Progenitor cell of endocrine pancreas (in vitro differentiated cells): ENCODE measurements at regions not wholly inside any gene's neighbourhood (a gene's known extent, or its start where the extent isn't known, plus 50 kb on each side); places are given as distances from the start of the nearest gene placed in this dataset.

Source experiments
- DNase-seq: peaks from one replicate; pipeline ENCODE4 v3.0.0; 2021; ENCODE audit warnings: low spot score; ENCODE audit not compliant: unreplicated experiment
- H3K27ac Mint-ChIP-seq: 2 replicates; pipeline ENCODE4 v1.8.0; 2021; ENCODE audit warnings: mild to moderate bottlenecking, moderate library complexity, mixed read lengths
- H3K27me3 Mint-ChIP-seq: 2 replicates; pipeline ENCODE4 v1.8.0; 2021; ENCODE audit warnings: mixed read lengths
- H3K36me3 Mint-ChIP-seq: 2 replicates; pipeline ENCODE4 v1.8.0; 2022; ENCODE audit warnings: mixed read lengths; ENCODE audit not compliant: insufficient read depth
- H3K4me1 Mint-ChIP-seq: 2 replicates; pipeline ENCODE4 v1.8.0; 2021; ENCODE audit warnings: low read depth, mixed read lengths
- H3K4me3 Mint-ChIP-seq: 2 replicates; pipeline ENCODE4 v1.8.0; 2021; ENCODE audit warnings: low read depth, mild to moderate bottlenecking, moderate library complexity, mixed read lengths
- H3K9me3 Mint-ChIP-seq: 2 replicates; pipeline ENCODE4 v1.8.0; 2021; ENCODE audit warnings: low read depth, mixed read lengths
- TF ChIP-seq, protein P1 (sequence below): fragments of 200-600 bp; sonication (generic); IDR thresholded peaks from one replicate; pipeline ENCODE4 v1.5.0; 2021; ENCODE audit warnings: antibody characterized with exemption, mild to moderate bottlenecking; ENCODE audit not compliant: unreplicated experiment

DNA sequence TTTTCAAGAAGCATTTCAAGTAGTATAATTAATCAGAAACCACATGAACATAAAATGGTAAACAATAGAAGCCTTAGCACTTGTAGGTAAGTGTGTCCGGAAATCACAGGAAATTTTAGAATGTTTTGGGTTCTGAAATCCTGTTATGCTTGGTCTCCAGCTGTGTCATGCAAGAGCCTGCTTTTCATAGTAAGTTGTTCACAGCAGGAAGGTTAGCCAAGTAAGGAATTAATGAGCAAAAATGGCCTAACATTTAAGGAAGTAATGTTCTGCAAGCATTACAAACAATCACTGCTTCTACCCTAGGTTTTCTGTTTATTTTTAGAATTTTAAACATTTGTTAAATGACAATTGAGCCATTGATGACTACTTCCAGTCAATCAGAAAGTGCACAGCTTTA, 669.5 kb downstream of the SLCO4C1 start:
- Mint-ChIP-seq H3K9me3 (peaks cover 6% of the 10 kb centered on the region), H3K4me1 (peaks cover 11% of the 10 kb centered on the region), H3K27ac (no peak overlapping the region), H3K27me3 (peaks cover 49% of the 10 kb centered on the region), H3K36me3 (no peaks in the 10 kb centered on the region), H3K4me3 (no peak overlapping the region)
- no peak for DNase-seq
- TF ChIP-seq, protein P1, sequence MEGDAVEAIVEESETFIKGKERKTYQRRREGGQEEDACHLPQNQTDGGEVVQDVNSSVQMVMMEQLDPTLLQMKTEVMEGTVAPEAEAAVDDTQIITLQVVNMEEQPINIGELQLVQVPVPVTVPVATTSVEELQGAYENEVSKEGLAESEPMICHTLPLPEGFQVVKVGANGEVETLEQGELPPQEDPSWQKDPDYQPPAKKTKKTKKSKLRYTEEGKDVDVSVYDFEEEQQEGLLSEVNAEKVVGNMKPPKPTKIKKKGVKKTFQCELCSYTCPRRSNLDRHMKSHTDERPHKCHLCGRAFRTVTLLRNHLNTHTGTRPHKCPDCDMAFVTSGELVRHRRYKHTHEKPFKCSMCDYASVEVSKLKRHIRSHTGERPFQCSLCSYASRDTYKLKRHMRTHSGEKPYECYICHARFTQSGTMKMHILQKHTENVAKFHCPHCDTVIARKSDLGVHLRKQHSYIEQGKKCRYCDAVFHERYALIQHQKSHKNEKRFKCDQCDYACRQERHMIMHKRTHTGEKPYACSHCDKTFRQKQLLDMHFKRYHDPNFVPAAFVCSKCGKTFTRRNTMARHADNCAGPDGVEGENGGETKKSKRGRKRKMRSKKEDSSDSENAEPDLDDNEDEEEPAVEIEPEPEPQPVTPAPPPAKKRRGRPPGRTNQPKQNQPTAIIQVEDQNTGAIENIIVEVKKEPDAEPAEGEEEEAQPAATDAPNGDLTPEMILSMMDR = no peak

DNA sequence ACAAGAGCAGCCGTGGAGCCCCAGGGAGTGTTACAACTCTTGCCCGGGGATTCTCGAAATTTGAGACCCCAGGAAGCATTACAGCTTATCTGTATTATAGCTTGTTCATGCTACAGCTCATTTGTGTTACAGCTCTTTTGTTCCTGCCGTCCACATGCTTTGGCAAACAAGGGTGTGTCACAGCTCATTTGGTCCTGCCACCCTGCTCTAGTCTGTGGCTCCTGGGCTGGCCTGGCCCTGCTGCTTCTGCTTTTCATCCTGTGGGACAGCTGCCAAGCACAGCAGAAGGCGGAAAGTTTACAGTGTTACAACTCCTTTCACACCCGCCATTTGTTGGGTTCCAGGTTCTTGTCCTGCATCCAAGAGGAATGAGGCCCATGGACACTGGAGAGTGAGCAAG, 685.0 kb downstream of the SLCO4C1 start:
- no peak overlapping the region for H3K4me3 Mint-ChIP-seq
- H3K4me1 Mint-ChIP-seq = peaks cover 3% of the 10 kb centered on the region
- no peaks in the 10 kb centered on the region for H3K36me3 Mint-ChIP-seq
- peaks cover 12% of the 10 kb centered on the region for H3K27me3 Mint-ChIP-seq
- TF ChIP-seq, protein P1 = no peak
- H3K9me3 Mint-ChIP-seq = no peaks in the 10 kb centered on the region
- DNase-seq = no peak
- H3K27ac Mint-ChIP-seq = no peak overlapping the region

DNA sequence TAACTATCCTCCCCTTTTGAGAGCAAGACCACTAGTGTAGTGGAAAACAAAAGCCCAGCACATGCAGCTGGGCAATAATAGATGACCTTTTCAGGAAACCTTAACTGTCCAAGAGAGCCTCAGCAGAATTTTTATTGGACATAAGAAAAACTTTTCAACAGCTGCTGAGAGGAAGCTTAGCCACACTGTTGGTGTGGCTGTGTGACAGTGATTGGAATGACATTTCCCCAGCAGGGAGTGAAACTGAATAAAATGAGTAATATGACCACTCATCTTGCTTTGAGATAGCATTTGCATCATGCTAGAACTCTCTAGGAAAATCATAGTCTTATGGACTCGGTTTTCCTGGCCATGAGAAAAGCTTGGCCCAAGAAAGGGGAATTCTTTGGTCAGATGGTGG, 687.8 kb downstream of the SLCO4C1 start:
- TF ChIP-seq, protein P1 = no peak
- H3K36me3 Mint-ChIP-seq = no peaks in the 10 kb centered on the region
- no peak overlapping the region for H3K4me3 Mint-ChIP-seq
- peaks cover 3% of the 10 kb centered on the region for H3K4me1 Mint-ChIP-seq
- no peak overlapping the region for H3K27ac Mint-ChIP-seq
- peaks cover 6% of the 10 kb centered on the region for H3K27me3 Mint-ChIP-seq
- no peak for DNase-seq
- H3K9me3 Mint-ChIP-seq = no peaks in the 10 kb centered on the region

DNA sequence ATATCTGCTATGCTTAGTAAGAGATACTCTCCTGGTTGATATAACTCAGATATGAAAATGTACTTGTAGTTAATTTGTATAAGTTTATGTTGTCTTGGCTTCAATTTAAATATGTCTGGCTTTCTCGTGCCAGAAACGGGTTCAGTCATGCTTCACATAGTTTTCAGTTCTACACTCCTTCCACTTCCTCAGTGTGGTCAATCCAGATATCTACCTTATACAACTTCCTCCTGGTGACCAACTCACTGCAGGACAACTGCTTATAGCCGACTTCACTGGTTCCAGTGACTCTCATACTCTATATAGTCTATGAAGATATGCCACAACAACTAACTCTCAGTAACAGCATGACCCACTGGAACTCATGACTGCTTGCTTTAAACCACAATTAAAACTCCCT, 690.4 kb downstream of the SLCO4C1 start:
- Mint-ChIP-seq H3K36me3 (no peaks in the 10 kb centered on the region), H3K27ac (no peak overlapping the region), H3K27me3 (peaks cover 6% of the 10 kb centered on the region), H3K4me1 (peaks cover 1% of the 10 kb centered on the region), H3K4me3 (no peak overlapping the region), H3K9me3 (no peaks in the 10 kb centered on the region)
- TF ChIP-seq, protein P1 = no peak
- no peak for DNase-seq

DNA sequence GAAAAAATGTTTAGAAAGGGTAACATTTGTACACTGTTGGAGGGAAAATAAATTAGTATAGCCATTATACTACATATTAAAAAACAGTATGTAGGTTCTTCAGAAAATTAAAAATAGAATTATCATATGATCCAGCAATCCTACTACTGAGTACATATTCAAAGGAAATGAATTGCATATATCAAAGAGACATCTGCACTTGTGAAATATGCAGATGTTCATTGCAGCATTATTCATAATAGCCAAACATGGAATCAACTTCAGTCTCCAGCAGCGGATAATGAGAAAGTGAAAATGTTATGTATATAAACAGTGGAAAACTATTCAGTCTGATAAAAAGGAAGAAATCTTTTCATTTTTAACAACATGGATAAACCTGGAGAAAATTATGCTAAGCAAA, 695.5 kb downstream of the SLCO4C1 start:
- no peak for DNase-seq
- Mint-ChIP-seq H3K36me3 (no peaks in the 10 kb centered on the region), H3K27me3 (no peaks in the 10 kb centered on the region), H3K4me3 (no peak overlapping the region), H3K9me3 (peaks cover 6% of the 10 kb centered on the region), H3K4me1 (no peaks in the 10 kb centered on the region), H3K27ac (no peak overlapping the region)
- TF ChIP-seq, protein P1 = no peak

DNA sequence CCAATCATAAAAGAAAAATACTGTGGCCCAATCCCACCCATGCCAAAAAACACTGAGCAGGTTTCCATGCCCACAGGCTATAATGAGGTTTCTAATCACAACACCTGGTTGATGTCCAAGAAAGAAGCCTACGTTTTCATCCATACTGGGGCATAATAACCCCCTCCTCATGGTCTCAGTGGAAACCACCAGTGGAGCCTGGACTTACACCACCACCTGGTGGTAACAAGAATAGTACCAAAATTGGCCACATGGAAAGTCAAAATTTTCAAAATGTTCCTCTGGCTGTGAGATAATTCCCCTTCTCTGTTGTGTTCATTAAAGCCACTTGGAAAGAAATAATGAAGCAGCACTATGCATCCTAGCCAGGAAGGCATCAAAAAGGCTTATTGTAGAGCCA, 687.3 kb upstream of the ST8SIA4 start:
- H3K27ac Mint-ChIP-seq = no peak overlapping the region
- H3K4me3 Mint-ChIP-seq = no peak overlapping the region
- peaks cover 8% of the 10 kb centered on the region for H3K9me3 Mint-ChIP-seq
- no peak for DNase-seq
- TF ChIP-seq, protein P1 = peak; percentile 33
- H3K36me3 Mint-ChIP-seq = no peaks in the 10 kb centered on the region
- no peaks in the 10 kb centered on the region for H3K27me3 Mint-ChIP-seq
- H3K4me1 Mint-ChIP-seq = no peaks in the 10 kb centered on the region
